ENCODE measurements at regions not wholly inside any gene's neighbourhood (a gene's known extent, or its start where the extent isn't known, plus 50 kb on each side); places are given as distances from the start of the nearest gene placed in this dataset.
"Not testable (repeated sequence)": the region's sequence is repeated elsewhere in the genome, so short reads cannot be mapped to it uniquely, and the experiment has no call there.

DNA sequence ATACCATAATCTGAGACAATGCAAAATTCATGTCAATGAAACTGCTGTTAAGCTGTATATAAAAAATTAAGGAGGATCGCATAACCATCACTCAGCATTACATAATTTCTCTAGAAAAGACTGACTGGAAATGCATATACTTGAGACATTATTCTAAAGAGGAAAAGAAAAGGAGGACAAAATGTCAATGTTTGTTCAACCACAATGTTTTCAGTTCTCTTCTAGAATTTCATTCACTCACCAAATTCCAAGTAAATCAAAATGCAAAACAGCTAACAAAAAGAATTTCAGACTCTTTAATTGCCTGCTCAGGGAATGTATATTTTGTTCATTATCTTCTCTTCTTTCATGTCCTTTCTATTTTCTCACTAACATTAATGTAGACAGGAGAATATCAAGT lies 106.2 kb upstream of the CCDC28A start:
- DNase-seq (ENCODE audit: low read depth in 1 of 2, low spot score in 2 of 2) = no peak
- Histone ChIP-seq H3K36me3 (no peaks in the 10 kb centered on the region), H3K9me3 (replicated peaks) (no peaks in the 10 kb centered on the region), H3K27me3 (replicated peaks) (no peaks in the 10 kb centered on the region), H3K4me3 (no peak overlapping the region), H3K27ac (no peak overlapping the region), H3K4me1 (replicated peaks) (peaks cover 5% of the 10 kb centered on the region)

DNA sequence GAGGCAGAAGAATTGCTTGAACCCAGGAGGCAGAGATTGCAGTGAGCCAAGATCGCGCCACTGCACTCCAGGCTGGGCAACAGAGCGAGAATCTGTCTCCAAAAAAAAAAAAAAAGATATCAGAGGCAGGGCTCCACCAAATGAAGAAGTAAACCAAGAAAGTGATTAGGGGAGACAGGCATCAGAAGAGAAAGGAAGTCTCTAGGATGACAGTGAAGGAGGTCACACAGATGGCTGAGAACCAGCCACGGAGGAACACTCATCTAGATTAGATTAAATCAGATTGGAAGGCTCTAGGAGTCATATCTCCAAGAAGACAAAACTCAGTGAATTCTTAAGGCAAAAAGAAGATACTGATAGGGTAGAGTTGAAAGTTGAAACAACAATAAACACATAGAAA lies 102.2 kb upstream of the CCDC28A start:
- no peak for DNase-seq (ENCODE audit: low read depth in 1 of 2, low spot score in 2 of 2)
- Histone ChIP-seq H3K27ac (no peak overlapping the region), H3K9me3 (replicated peaks) (no peaks in the 10 kb centered on the region), H3K4me3 (no peak overlapping the region), H3K4me1 (replicated peaks) (peaks cover 3% of the 10 kb centered on the region; the same call in 1 of the 2 replicates), H3K27me3 (replicated peaks) (no peaks in the 10 kb centered on the region), H3K36me3 (no peaks in the 10 kb centered on the region; the same call in 1 of the 2 replicates)

DNA sequence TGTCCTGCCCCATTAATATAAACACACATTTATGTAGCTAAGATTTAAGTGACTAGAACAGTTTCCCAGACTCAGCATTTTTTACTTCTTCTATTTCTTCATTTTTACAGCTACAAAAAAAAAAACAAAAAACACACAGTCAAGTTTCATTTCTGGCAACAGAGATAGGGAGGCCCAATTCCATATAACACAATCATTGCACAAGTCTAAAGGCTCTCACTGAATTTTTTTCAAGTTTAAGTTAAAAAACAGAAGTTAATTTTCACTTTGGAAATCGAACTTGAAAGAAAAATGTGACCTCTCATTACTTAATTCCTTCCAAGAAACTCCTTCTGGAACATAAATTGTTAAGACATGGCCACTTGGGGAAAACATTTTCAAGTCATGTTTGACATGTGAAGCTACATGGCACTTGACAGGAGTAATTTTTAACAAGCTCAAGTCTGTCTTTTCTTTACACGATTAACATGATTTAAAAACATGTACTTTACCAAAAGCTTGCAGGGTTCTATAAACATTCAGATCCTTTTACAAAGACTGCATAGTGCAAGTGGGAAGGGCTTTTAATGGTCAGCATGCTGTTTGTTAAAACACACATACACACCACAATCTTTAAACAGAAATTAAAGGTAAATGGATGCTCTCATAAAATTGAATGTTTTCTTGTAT lies 100.1 kb upstream of the CCDC28A start:
- H3K27ac ChIP-seq = no peak overlapping the region
- no peaks in the 10 kb centered on the region for H3K27me3 ChIP-seq (replicated peaks)
- H3K9me3 ChIP-seq (replicated peaks) = no peaks in the 10 kb centered on the region
- no peaks in the 10 kb centered on the region for H3K4me1 ChIP-seq (replicated peaks)
- no peak overlapping the region for H3K4me3 ChIP-seq
- no peaks in the 10 kb centered on the region; the same call in 1 of the 2 replicates for H3K36me3 ChIP-seq
- DNase-seq (ENCODE audit: low read depth in 1 of 2, low spot score in 2 of 2) = no peak

DNA sequence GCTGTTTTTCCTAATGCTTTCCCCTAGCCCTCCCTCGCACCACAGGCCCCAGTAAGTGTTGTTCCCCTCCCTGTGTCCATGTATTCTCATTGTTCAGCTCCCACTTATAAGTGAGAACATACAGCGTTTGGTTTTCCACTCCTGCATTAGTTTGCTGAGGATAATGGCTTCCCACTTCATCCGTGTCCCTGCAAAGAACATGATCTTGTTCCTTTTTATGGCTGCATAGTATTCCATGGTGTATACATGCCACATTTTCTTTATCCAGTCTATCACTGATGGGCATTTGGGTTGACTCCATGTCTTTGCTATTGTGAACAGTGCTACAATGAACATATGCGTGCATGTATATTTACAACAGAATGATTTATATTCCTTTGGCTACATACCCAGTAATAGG lies 99.1 kb upstream of the CCDC28A start:
- not testable (repeated sequence) for H3K4me3 ChIP-seq, H3K36me3 ChIP-seq

DNA sequence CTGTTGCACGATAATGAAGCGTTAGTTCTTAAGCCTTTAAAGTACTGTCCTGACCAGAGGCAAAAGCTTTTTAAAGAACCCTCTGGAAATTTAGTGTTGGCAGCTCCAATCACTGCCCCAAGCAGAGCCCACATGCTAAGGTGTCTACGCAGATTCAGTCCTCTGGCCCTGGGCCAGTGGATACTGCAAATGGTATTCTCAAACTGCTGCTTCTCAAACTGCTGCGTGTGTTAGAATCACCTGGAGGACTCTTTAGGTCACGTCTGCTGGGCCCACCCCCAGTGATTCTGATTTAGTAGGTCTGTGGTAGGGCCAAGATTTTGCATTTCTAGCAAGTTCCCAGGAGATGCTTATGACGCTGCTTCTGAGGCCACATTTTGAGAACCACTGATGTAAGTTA lies 96.0 kb upstream of the CCDC28A start:
- Histone ChIP-seq H3K27ac (no peak overlapping the region), H3K4me1 (replicated peaks) (peaks cover 3% of the 10 kb centered on the region), H3K9me3 (replicated peaks) (no peaks in the 10 kb centered on the region), H3K36me3 (no peaks in the 10 kb centered on the region; the same call in 1 of the 2 replicates), H3K27me3 (replicated peaks) (no peaks in the 10 kb centered on the region), H3K4me3 (no peak overlapping the region)
- DNase-seq (ENCODE audit: low read depth in 1 of 2, low spot score in 2 of 2) = no peak

More for the DNA sequence above, 99.1 kb upstream of the CCDC28A start:
- H3K4me1 ChIP-seq (replicated peaks); H3K27ac ChIP-seq; H3K27me3 ChIP-seq (replicated peaks); H3K9me3 ChIP-seq (replicated peaks); DNase-seq (ENCODE audit: low read depth in 1 of 2, low spot score in 2 of 2): not testable (repeated sequence)

DNA sequence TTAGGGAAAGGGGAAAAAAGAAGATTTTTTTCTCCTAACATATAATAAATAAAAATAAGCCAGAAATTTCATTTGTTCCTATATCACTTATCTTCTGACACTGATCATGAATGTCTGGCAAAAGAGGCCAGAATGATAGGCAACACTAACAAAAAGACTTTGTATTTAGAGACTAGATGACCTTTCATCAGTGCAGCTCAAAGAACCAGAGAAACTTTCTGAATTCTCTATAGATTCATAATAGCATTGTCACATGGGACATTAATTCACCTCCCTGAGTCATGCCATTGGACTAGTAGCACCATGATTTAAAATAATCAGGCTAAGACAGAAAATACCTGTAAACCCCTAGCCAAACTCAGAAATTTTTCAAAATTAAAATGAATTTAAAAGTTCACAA lies 95.4 kb upstream of the CCDC28A start:
- Histone ChIP-seq H3K27me3 (replicated peaks) (no peaks in the 10 kb centered on the region), H3K4me3 (no peak overlapping the region), H3K36me3 (no peaks in the 10 kb centered on the region; the same call in 1 of the 2 replicates), H3K27ac (no peak overlapping the region), H3K9me3 (replicated peaks) (no peaks in the 10 kb centered on the region), H3K4me1 (replicated peaks) (peaks cover 9% of the 10 kb centered on the region)
- no peak for DNase-seq (ENCODE audit: low read depth in 1 of 2, low spot score in 2 of 2)

DNA sequence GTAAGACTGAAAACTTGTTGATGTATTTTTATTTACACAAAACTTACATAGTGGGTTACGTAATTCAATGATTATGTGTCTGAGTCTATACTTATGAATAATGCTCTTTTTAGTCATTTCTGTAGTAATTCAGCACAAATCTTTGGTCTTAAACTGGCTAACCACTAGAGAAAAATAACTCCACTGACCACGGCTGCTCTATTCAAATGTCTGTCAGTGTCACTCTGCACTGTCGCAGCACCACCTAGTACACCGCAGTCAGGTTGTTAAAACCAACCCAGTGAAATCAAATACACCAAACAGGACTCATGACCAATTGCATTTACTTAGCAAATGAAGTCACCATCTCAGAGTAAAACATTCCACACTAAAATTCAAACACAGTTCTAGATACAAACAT lies 93.5 kb upstream of the CCDC28A start:
- H3K9me3 ChIP-seq (replicated peaks) = no peaks in the 10 kb centered on the region
- H3K4me1 ChIP-seq (replicated peaks) = peaks cover 15% of the 10 kb centered on the region
- H3K27ac ChIP-seq = no peak overlapping the region
- no peak overlapping the region for H3K4me3 ChIP-seq
- DNase-seq (ENCODE audit: low read depth in 1 of 2, low spot score in 2 of 2) = no peak
- no peaks in the 10 kb centered on the region for H3K27me3 ChIP-seq (replicated peaks)
- H3K36me3 ChIP-seq = no peaks in the 10 kb centered on the region

DNA sequence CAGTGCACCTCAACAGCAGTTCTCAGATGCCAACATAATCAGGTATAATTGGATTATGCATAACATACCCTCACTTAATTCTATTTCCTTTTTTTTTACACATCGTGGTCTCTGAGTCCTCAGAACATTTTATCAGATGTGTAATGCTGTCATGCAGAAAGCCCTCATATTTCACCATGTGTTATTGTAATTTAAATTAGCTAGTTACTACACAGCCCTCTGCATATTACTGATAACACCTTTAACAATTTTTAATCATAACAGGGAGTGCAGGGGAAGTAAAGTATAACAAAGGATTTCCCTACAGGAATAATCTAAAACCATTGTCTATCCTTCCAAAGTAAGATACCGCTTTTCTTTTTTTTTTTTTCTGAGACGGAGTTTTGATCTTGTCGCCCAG lies 91.9 kb upstream of the CCDC28A start:
- no peaks in the 10 kb centered on the region for H3K27me3 ChIP-seq (replicated peaks)
- no peak overlapping the region for H3K4me3 ChIP-seq
- H3K27ac ChIP-seq = no peak overlapping the region
- no peak for DNase-seq (ENCODE audit: low read depth in 1 of 2, low spot score in 2 of 2)
- H3K9me3 ChIP-seq (replicated peaks) = no peaks in the 10 kb centered on the region
- H3K36me3 ChIP-seq = no peaks in the 10 kb centered on the region
- H3K4me1 ChIP-seq (replicated peaks) = peaks cover 15% of the 10 kb centered on the region

DNA sequence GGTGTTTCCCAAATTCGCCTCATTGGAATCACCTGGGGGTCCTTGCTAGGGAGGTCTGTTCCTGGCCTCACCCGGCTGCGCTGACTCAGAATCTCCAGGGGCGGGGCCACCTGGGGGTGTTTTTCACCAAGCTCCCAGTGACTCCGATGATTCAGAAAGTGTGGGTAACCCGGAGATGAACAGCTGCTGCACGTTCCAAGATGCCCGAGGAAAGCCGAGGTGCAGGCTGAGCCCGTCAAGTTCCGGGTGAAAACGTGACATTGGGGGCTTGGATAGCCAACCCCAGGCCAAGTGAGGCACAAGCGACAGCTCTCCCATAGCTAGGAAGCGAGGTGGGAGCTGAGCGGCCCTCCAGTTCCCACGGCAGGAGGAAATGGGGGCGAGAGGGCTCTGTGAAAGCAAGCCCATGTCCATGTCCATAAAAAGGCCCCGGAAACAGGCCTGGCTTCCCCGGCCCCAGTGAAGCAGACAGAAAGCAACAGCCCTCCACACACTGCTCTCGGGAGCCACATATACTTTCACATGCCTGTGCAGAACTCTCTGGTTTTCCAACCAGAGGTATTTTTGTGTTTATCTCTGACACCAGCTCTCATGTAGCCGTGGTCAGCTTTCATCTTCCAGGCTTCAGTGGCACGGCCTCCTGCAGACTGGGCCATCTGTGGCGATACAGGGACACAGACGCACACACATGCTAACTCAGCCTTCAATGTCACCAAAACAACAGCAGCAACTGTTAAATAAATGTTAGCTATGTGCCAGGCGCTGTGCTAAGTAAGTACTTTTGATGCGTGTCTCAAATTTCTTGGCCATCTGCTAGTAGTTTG lies 90.7 kb upstream of the CCDC28A start:
- DNase-seq (ENCODE audit: low read depth in 1 of 2, low spot score in 2 of 2) = no peak
- Histone ChIP-seq H3K4me3 (no peak overlapping the region), H3K27ac (peak overlapping the region; percentile 24; the same call in 1 of the 2 replicates)

DNA sequence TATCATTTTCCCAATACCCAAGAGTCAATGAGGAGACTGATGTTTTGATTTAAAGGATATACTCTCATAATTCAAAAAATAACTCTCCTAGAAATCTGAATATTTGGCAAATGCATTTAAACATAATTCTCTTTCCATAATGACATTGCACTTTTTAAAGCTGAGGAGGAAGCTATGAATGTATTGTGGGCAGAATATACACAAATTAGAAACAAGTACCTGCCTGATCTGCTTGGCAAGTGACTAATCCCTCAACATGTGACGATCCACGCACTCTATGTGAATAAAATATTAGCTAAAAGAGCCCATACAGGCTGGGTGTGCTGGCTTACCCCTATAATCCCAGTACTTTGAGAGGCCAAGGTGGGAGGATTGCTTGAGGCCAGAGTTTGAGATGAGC lies 88.3 kb upstream of the CCDC28A start:
- Histone ChIP-seq H3K4me3 (no peak overlapping the region), H3K4me1 (replicated peaks) (peaks cover 15% of the 10 kb centered on the region), H3K9me3 (replicated peaks) (no peaks in the 10 kb centered on the region), H3K27me3 (replicated peaks) (no peaks in the 10 kb centered on the region), H3K36me3 (no peaks in the 10 kb centered on the region), H3K27ac (no peak overlapping the region)
- DNase-seq (ENCODE audit: low read depth in 1 of 2, low spot score in 2 of 2) = no peak

More for the DNA sequence above, 90.7 kb upstream of the CCDC28A start:
- H3K36me3 ChIP-seq = no peaks in the 10 kb centered on the region
- H3K27me3 ChIP-seq (replicated peaks) = no peaks in the 10 kb centered on the region
- peaks cover 15% of the 10 kb centered on the region for H3K4me1 ChIP-seq (replicated peaks)
- no peaks in the 10 kb centered on the region for H3K9me3 ChIP-seq (replicated peaks)

DNA sequence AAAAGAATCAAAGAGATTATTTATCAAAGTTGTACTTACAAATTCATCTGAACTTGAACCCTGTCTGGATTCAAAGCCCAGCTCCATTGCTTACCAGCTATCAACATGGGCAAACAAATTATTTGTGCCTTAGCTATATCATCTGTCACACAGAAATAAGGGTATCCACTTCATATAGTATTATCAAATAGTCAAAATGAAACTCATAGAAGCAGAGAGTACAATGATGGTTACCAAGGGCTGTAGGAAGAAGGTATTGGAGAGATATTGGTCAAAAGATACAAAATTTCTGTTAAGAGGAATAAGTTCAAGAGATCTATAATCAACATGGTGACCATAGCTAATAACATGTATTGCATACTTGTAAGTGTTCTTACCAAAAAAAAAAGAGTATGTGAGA lies 87.8 kb upstream of the CCDC28A start:
- no peak for DNase-seq (ENCODE audit: low read depth in 1 of 2, low spot score in 2 of 2)
- no peaks in the 10 kb centered on the region for H3K9me3 ChIP-seq (replicated peaks)
- H3K27ac ChIP-seq = no peak overlapping the region
- no peak overlapping the region for H3K4me3 ChIP-seq
- H3K36me3 ChIP-seq = no peaks in the 10 kb centered on the region
- H3K27me3 ChIP-seq (replicated peaks) = no peaks in the 10 kb centered on the region
- peaks cover 15% of the 10 kb centered on the region for H3K4me1 ChIP-seq (replicated peaks)

DNA sequence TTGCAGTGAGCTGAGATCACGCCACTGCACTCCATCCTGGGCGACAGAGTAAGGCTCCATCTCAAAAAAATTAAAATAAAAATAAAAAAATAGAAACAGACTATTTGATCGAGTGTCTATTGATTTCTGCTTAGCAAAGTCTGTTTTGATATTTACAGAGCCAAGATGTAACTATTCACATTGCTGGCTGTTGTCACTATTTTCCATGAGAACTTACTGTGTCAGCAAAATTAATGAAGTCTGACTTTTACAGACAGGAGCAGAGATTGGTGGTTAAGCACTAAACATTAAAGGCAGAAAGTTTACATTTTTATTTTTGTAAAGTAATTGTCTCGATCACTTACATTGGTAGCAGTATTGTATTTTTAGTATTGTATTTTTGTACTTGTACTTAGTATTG lies 85.0 kb upstream of the CCDC28A start:
- no peak for DNase-seq (ENCODE audit: low read depth in 1 of 2, low spot score in 2 of 2)
- peaks cover 9% of the 10 kb centered on the region for H3K9me3 ChIP-seq (replicated peaks)
- H3K4me1 ChIP-seq (replicated peaks) = peaks cover 19% of the 10 kb centered on the region

DNA sequence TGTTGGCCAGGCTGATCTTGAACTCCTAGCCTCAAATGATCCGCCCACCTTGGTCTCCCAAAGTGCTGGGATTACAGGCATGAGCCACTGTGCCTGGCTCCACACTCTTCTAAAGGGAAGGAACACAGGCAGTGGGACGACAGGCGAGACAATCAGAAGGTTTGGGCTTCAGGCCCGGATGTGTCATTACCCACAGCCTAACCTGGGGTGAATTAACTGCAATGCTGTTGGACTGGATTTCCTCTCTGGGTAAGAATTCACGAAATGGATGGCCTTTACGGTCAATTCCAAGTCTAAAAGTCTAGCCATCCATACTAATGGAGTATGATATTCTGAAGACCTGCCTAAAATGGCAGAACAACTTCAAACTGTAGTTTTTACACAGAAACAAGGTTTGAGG lies 83.7 kb upstream of the CCDC28A start:
- H3K27ac ChIP-seq = no peak overlapping the region
- DNase-seq (ENCODE audit: low read depth in 1 of 2, low spot score in 2 of 2) = no peak
- H3K9me3 ChIP-seq (replicated peaks) = peaks cover 9% of the 10 kb centered on the region
- H3K36me3 ChIP-seq = peaks cover 7% of the 10 kb centered on the region
- peaks cover 19% of the 10 kb centered on the region for H3K4me1 ChIP-seq (replicated peaks)
- H3K27me3 ChIP-seq (replicated peaks) = no peaks in the 10 kb centered on the region
- no peak overlapping the region for H3K4me3 ChIP-seq

More for the DNA sequence above, 85.0 kb upstream of the CCDC28A start:
- no peaks in the 10 kb centered on the region for H3K27me3 ChIP-seq (replicated peaks)
- H3K4me3 ChIP-seq = no peak overlapping the region
- peaks cover 7% of the 10 kb centered on the region for H3K36me3 ChIP-seq
- no peak overlapping the region for H3K27ac ChIP-seq

DNA sequence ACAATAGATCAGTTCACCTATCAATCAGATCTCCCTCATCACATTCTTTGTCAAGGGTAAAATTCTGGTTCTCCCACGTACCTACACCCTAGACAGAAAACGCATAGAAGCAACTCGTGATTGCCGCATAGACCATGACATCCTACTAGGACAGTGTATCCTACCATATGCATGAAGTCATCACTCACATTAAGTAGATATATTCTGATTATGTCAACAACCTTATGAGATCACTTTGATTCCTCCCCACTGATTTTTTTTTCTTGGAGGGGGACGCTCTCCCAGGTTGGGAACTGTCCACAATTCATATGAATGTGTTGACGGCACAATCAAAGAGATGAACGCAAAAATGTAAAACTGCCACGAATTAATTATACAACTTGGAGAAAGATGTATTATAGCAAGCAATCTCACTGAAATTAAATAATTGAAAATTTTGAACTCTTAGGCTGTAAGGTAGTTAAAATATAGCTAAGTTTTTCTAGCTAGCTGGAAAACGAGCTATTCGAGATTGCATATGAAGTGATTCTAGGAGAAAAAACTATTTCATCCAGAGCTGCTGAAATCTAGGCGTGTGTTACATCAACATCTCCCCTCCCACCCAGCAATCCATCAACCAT lies 82.5 kb upstream of the CCDC28A start:
- Histone ChIP-seq H3K4me3 (peak overlapping the region; percentile 97), H3K9me3 (replicated peaks) (peaks cover 9% of the 10 kb centered on the region), H3K27me3 (replicated peaks) (no peaks in the 10 kb centered on the region), H3K27ac (no peak overlapping the region), H3K4me1 (replicated peaks) (peaks cover 19% of the 10 kb centered on the region), H3K36me3 (peaks cover 7% of the 10 kb centered on the region)
- DNase-seq (ENCODE audit: low read depth in 1 of 2, low spot score in 2 of 2) = no peak
